GM12892 (cell line): ENCODE measurements at regions not wholly inside any gene's neighbourhood (a gene's known extent, or its start where the extent isn't known, plus 50 kb on each side); places are given as distances from the start of the nearest gene placed in this dataset.
"Not testable (repeated sequence)": the region's sequence is repeated elsewhere in the genome, so short reads cannot be mapped to it uniquely, and the experiment has no call there.

Experiments used
- DNase-seq: peaks from one replicate; pipeline ENCODE4 v3.0.0; 2011; ENCODE audit not compliant: insufficient read length
- FAIRE-seq: peaks from 2 replicates; lab custom pipeline; 2011; peaks lifted over from hg19 to GRCh38; lab: Jason Lieb, UNC
- POLR2A ChIP-seq: IDR thresholded peaks from 2 replicates; pipeline ENCODE4 v1.6.1; 2011; ENCODE audit warnings: low read depth, low read length, control low read depth
- POLR2AphosphoS5 ChIP-seq: IDR thresholded peaks from 2 replicates; pipeline ENCODE4 v1.6.1; 2011; ENCODE audit warnings: low read depth, low read length, control low read depth
- TAF1 ChIP-seq: IDR thresholded peaks from 2 replicates; pipeline ENCODE4 v1.6.1; 2011; ENCODE audit warnings: low read depth, mild to moderate bottlenecking, control low read depth, low read length, borderline replicate concordance

DNA sequence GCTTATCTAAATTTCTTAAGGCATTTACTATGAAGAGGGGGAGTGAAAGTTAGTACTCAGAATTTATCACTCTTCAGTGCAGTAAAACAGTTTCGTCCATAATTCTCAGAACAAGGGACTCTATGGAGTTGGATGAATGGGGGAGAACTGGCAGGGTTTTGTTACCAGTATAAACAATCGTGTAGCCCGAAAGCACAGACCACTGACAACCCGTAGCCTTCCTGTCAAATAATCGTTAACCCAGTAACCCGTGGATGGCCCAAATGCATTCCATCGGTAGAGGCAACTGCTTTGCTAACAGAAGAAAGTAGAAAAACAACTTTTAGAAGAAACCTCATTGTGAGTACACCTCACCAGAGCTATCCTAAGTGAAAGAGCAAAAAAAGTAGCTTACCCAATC, 583.9 kb downstream of the NXPH1 start:
- DNase-seq (no peak), FAIRE-seq (no peak)
- TF ChIP-seq POLR2AphosphoS5, result no peak
- no peak for TF ChIP-seq POLR2A
- TF ChIP-seq TAF1, result no peak

DNA sequence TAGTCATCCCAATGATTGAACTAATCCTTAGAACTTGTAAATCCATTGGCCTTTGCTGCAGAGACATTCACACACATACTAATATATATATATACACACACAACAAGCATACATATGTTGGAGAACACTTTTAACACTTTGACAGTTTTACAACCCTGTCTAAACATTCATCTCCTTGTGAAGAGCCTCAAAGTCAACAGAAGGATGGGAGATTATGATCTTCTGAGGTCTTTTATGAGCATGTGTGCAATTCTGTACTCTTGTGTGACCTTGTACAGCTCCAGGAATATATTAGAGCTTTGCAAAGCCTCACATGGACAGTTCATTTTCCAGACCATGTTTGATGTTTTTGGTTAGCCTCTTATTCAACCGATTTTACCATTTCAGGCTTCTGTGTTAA, 589.0 kb downstream of the NXPH1 start:
- TF ChIP-seq POLR2AphosphoS5, result no peak
- no peak for TF ChIP-seq POLR2A
- no peak for TF ChIP-seq TAF1
- DNase-seq, result no peak
- FAIRE-seq, result no peak

DNA sequence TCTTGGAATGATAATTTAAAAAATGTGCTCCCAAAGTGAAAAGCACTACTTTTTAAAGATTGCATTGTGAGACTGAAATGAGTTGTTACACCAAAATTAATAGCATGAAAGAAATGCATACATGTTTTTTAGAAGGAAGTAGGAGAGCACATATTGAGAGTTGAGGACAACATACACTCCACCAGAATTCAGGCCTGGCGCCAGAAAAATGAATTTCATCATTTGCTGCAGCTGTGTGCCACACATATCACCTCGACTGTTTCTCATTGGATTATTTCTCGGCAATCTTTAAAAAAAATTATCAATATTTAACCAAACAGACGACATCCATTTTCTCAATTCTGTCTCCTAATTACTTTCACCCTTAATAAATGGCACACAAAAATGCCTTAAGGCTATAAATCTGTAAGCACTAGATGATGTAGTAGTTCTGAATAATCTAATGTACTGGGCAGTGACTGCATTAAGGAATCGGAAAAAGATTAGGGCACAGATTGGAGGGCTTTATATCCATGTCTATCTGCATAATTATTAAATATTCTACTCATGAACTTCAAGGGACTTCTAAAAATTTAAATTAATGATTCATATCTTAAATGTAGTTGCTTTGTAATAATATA, 590.4 kb downstream of the NXPH1 start:
- DNase-seq (no peak), FAIRE-seq (no peak)
- TF ChIP-seq TAF1 (no peak), POLR2A (no peak), POLR2AphosphoS5 (no peak)

DNA sequence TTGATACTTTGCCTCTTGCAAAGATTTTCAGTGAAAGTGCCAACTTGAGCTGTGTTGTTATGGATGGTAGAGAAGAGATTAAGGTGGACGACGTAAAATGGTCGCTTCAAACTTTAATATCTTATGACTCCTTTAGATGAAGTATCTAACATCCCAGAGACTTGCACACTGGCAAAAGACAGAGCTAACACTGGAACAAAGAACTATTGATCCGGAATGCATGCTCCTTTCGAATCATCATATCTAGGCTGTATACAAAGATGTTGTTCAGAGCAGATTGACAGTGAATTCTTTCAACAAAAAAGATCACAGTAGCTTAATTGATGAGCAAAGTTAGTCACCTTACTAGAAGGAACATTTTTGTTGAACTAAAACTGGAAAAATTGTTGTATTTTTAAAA, 592.7 kb downstream of the NXPH1 start:
- FAIRE-seq (no peak), DNase-seq (no peak)
- TF ChIP-seq TAF1 (no peak), POLR2A (no peak), POLR2AphosphoS5 (no peak)

DNA sequence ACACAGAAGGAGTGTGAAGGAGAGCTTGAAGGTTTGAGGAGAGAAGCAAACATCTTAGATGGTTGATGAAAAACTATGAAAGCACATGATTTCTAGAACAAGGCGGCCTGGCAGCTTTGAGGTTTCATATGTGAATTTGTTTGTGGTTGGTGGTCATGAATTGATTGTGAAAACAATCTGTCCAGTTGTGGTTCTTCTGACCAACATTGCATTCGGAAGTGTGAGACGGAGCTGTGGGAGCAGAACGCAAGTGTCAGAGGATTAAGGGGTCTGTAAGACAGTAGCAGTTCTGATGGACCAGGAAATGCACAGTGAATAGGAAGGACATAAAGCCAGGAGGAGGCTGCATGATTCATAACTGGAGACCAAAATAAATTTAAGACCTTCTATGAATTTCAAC, 594.6 kb downstream of the NXPH1 start:
- FAIRE-seq, result no peak
- no peak for DNase-seq
- TF ChIP-seq POLR2AphosphoS5 (no peak), TAF1 (no peak), POLR2A (no peak)

DNA sequence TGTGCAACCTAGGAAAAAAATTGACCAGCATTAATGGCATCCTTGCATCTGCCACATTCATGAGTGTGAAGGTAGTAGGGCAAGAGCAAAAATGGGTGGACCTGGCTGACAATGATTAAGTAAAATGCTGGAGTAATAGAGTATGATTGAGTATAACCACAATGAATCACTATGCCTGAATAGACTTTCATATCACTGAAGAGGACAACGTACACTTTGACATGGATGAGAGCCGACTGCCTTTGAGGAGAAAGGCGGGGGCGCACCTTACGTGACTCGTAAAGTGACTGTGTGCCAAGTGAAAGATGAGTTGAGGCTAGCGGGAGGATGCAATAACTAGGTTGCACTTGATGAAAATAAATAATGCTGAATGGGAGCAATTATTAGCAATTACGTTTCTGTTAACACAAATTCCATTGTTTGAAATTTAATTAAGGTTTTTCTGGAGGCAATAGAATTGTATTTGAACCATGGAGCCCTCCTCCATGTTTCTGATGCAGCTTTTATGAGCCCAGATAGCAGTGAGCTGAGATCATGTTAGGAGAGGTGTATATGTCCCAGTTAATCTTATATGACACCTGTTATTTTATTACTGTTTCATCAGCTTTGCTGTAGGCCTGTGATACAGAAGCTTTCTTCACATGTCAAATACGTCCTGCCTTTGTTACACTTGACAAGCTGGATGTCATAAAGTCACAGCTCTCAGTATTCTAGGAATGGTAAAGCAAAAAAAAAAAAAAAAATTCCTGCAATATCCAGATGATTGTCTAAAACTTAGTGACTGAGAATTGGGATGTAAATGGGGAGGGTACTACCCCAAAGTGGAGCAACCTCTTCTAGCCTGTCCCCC, 596.5 kb downstream of the NXPH1 start:
- no peak for DNase-seq
- no peak for FAIRE-seq
- TF ChIP-seq POLR2AphosphoS5, result no peak
- TF ChIP-seq TAF1, result no peak
- TF ChIP-seq POLR2A, result no peak

DNA sequence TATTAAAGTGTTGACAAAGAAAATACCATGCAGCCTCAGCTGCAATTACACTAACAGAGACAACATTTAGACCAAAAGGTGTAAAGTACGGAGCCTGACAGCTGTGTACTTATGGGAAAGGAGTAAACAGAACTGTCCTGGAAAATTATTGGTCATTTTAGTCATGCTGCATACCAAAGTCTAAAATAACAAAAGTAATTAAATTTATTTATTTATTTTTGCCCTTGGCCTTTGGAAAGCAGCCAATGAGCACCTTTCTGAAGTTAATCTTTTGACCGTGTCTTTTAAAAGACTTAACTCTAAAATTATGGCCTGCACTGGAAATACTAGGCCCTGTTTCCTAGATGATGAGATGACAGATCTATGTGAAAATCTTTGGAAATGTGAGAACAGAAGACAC, 597.6 kb downstream of the NXPH1 start:
- no peak for TF ChIP-seq POLR2AphosphoS5
- no peak for TF ChIP-seq TAF1
- no peak for TF ChIP-seq POLR2A
- DNase-seq (no peak), FAIRE-seq (no peak)

DNA sequence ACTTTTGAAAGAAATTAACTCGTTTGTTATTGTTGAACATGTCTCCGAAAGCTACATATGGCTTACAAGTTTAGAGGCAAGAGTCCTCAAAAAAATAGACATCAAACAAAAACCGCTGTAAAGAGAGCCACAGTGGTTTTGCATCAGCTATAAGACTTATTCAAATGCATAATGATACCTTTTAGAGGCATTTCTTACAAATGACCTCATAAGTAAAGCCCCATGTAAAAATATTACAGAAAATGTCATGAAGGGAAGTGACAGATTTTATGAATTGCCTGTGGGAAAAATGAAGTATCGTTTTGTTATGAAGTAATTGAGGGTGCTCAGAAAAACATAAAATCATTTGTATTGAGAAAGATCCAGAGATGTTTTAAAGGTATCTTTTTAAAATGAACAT, 598.0 kb downstream of the NXPH1 start:
- no peak for FAIRE-seq
- no peak for TF ChIP-seq POLR2AphosphoS5
- no peak for DNase-seq

DNA sequence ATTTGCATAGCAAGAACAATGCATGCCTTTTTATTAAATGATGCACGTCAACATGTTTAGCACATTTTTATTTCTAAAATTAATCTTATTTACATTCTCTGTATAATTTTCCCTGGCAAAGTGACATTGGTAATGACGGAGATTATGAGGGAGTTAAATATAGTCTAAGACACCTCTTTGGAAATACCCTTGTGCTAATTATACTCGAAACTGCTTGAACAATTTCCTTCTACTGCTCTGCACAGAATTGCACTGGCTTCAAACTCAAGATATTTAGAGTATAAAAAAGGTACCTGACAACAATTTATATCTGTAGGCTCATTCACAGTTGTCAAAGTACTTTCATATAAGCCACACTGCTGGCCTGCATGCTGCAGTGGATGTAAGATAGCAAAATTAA, 602.7 kb downstream of the NXPH1 start:
- TF ChIP-seq POLR2AphosphoS5 (no peak), POLR2A (no peak), TAF1 (no peak)
- FAIRE-seq (no peak), DNase-seq (no peak)

DNA sequence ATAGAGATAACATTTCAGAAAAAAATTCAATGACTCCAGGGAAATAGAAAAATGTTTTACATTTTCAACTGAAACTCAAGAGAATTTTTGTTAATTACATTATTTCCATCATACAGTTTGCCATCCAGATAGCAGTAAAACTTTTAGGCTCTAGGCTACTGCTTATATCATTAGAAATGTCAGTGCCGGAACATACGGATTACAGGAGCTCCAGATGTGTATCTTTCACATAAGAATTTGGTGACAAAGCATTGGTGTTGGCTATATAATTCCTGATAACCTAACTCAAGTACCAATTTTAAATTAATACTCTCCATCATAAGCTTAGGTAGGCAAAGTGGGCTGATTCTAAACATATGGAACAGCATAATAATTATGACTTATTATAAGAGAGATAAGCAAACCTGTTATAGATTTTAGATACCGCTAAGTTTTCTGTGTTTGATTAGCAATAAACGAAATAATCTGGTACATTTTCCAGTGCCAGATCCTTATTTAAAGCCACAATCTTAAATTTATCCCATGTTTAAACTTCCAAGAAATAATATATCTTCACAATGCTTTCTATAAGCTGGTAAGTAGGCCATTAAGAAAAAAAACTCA, 637.9 kb downstream of the NXPH1 start:
- DNase-seq (no peak), FAIRE-seq (no peak)
- no peak for TF ChIP-seq TAF1
- no peak for TF ChIP-seq POLR2AphosphoS5
- no peak for TF ChIP-seq POLR2A

DNA sequence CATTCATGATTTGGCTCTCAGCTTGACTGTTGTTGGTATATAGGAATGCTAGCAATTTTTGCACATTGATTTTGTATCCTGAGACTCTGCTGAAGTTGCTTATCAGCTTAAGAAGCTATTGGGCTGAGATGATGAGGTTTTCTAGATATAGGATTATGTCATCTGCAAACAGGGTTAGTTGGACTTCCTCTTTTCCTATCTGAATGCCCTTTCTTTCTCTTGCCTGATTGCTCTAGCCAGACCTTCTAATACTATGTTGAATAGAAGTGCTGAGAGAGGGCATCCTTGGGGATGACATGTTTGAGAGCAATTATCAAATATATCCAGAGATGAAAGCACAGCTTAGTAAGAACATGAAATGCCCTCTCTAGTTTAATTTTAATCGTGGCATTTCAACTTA, 642.4 kb downstream of the NXPH1 start:
- not testable (repeated sequence) for FAIRE-seq, DNase-seq

DNA sequence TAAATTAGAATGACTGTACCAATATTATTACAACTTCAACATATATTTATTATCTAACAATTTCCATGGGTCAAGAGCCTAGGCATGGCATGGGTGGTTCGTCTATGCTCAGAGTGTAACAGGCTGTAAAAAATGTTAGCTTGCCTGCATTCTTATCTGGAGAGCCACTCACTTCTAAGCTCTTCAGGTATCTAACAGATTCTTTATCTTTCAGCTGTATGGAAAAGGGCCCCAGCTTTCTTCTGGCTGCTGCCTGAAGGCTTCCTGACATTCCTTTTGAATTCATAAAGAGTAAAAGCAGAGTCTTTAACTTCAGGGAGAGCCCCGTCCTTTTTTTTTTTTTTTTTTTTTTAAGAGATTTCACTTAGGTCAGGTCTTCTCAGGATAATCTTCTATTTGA, 648.8 kb downstream of the NXPH1 start:
- FAIRE-seq, result no peak
- no peak for DNase-seq
- TF ChIP-seq POLR2AphosphoS5, result no peak
- no peak for TF ChIP-seq POLR2A
- no peak for TF ChIP-seq TAF1

DNA sequence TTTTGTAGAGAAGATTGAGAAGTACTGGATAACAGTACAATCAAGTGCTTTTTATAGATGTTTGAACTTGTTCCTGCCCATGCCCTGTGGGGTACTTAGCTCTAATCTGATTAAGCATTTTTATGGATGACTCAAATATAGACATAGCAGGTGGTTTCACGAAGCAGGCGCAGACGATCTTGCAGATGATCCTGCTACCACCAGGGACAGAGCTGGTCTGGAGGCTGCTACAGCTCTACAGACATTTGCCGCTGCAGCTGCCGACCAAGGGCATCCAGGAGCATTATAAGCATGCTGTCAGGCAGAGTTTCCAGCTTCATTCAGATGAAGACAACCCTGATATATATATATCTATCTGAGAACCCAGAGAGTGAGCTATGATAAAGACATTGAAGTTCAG, 650.4 kb downstream of the NXPH1 start:
- TF ChIP-seq POLR2AphosphoS5 (no peak), TAF1 (no peak)
- no peak for DNase-seq
- FAIRE-seq, result no peak
